Effector memory CD8-positive, alpha-beta T cell (primary cell): ENCODE measurements at regions not wholly inside any gene's neighbourhood (a gene's known extent, or its start where the extent isn't known, plus 50 kb on each side); places are given as distances from the start of the nearest gene placed in this dataset.
A peak's percentile ranks its signal among the peaks of the same experiment; 100 is the strongest.
"Not testable (repeated sequence)": the region's sequence is repeated elsewhere in the genome, so short reads cannot be mapped to it uniquely, and the experiment has no call there.

Source experiments
- ATAC-seq: fragments of 150-1000 bp; cut with Tn5 transposase; replicated peaks from 2 replicates; pipeline ENCODE4 v1.10.0; 2021; ENCODE audit warnings: mild to moderate bottlenecking, moderate library complexity
- DNase-seq, 3 experiments: peaks; one replicate each; pipeline ENCODE4 v3.0.0; 2021
- H3K27ac Mint-ChIP-seq, 2 donors: one replicate each; pipeline ENCODE4 v1.8.0; 2022; ENCODE audit warnings: mild to moderate bottlenecking in 2 of 2, mixed read lengths in 2 of 2, moderate library complexity in 2 of 2
- H3K27me3 Mint-ChIP-seq, 2 donors: one replicate each; pipeline ENCODE4 v1.8.0; 2022; ENCODE audit warnings: mixed read lengths in 2 of 2
- H3K36me3 Mint-ChIP-seq: one replicate; pipeline ENCODE4 v1.8.0; 2022; ENCODE audit warnings: mild to moderate bottlenecking, moderate library complexity, mixed read lengths; ENCODE audit not compliant: insufficient read depth
- H3K4me1 Mint-ChIP-seq, 2 donors: one replicate each; pipeline ENCODE4 v1.8.0; 2022; ENCODE audit warnings: low read depth in 2 of 2, mixed read lengths in 2 of 2
- H3K4me3 Mint-ChIP-seq, 2 donors: one replicate each; pipeline ENCODE4 v1.8.0; 2022; ENCODE audit warnings: mild to moderate bottlenecking in 2 of 2, mixed read lengths in 2 of 2, moderate library complexity in 2 of 2
- H3K9me3 Mint-ChIP-seq, 2 donors: one replicate each; pipeline ENCODE4 v1.8.0; 2022; ENCODE audit warnings: mixed read lengths in 2 of 2

- H3K27ac Mint-ChIP-seq = no peak overlapping the region
- peaks cover 19% of the 10 kb centered on the region in 2 donors for H3K27me3 Mint-ChIP-seq
- H3K36me3 Mint-ChIP-seq = no peaks in the 10 kb centered on the region
- no peak for ATAC-seq
- no peaks in the 10 kb centered on the region for H3K9me3 Mint-ChIP-seq
- H3K4me1 Mint-ChIP-seq = no peaks in the 10 kb centered on the region
- H3K4me3 Mint-ChIP-seq = no peak overlapping the region
- DNase-seq = no peak
These were observed 102.8 kb upstream of the ZNF648 start for GRCh38 chr1:182164273-182164672.

- H3K9me3 Mint-ChIP-seq = no peaks in the 10 kb centered on the region
- DNase-seq (no peak), ATAC-seq (no peak)
- H3K27ac Mint-ChIP-seq = no peak overlapping the region
- no peaks in the 10 kb centered on the region for H3K36me3 Mint-ChIP-seq
- H3K4me1 Mint-ChIP-seq = no peaks in the 10 kb centered on the region
- H3K27me3 Mint-ChIP-seq = peaks cover 15 to 19% of the 10 kb centered on the region in 2 donors
- no peak overlapping the region for H3K4me3 Mint-ChIP-seq
These were observed 102.3 kb upstream of the ZNF648 start for GRCh38 chr1:182163821-182164223.

- H3K4me3 Mint-ChIP-seq = no peak overlapping the region
- no peak for ATAC-seq
- H3K9me3 Mint-ChIP-seq = no peaks in the 10 kb centered on the region
- no peak overlapping the region for H3K27ac Mint-ChIP-seq
- no peaks in the 10 kb centered on the region for H3K36me3 Mint-ChIP-seq
- DNase-seq = no peak
- peaks cover 13 to 17% of the 10 kb centered on the region in 2 donors for H3K27me3 Mint-ChIP-seq
- no peaks in the 10 kb centered on the region for H3K4me1 Mint-ChIP-seq
These were observed 97.9 kb upstream of the ZNF648 start for GRCh38 chr1:182159443-182159842.

- Mint-ChIP-seq H3K27ac (no peak overlapping the region), H3K4me1 (no peaks in the 10 kb centered on the region), H3K27me3 (peaks cover 0 to 5% of the 10 kb centered on the region in 2 donors), H3K4me3 (no peak overlapping the region), H3K36me3 (no peaks in the 10 kb centered on the region), H3K9me3 (no peaks in the 10 kb centered on the region)
- ATAC-seq (no peak), DNase-seq (no peak)
These were observed 95.7 kb upstream of the ZNF648 start for GRCh38 chr1:182157187-182157586.

- H3K27me3 Mint-ChIP-seq, DNase-seq, H3K36me3 Mint-ChIP-seq, H3K4me3 Mint-ChIP-seq, H3K27ac Mint-ChIP-seq, H3K9me3 Mint-ChIP-seq, H3K4me1 Mint-ChIP-seq, ATAC-seq: not testable (repeated sequence)
These were observed 92.9 kb upstream of the ZNF648 start for GRCh38 chr1:182154425-182154824.

GRCh38 chr1:182149411-182149965 lies 88.0 kb upstream of the ZNF648 start:
- DNase-seq (no peak), ATAC-seq (peak; percentile 40)
- Mint-ChIP-seq H3K27me3 (no peaks in the 10 kb centered on the region), H3K4me3 (no peak overlapping the region), H3K4me1 (peaks cover 0 to 2% of the 10 kb centered on the region in 2 donors), H3K27ac (peak overlapping the region; percentile 3 to 26), H3K36me3 (no peaks in the 10 kb centered on the region), H3K9me3 (no peaks in the 10 kb centered on the region)

- Mint-ChIP-seq H3K4me1 (peaks cover 0 to 8% of the 10 kb centered on the region in 2 donors), H3K4me3 (no peak overlapping the region), H3K9me3 (no peaks in the 10 kb centered on the region), H3K36me3 (peaks cover 5% of the 10 kb centered on the region), H3K27ac (no peak overlapping the region), H3K27me3 (peaks cover 1 to 3% of the 10 kb centered on the region in 2 donors)
- no peak for ATAC-seq
- no peak for DNase-seq
These were observed 86.4 kb upstream of the ZNF648 start for GRCh38 chr1:182147951-182148350.

GRCh38 chr1:182147136-182147820 lies 85.8 kb upstream of the ZNF648 start:
- H3K4me3 Mint-ChIP-seq = no peak overlapping the region
- no peak overlapping the region for H3K27ac Mint-ChIP-seq
- no peaks in the 10 kb centered on the region for H3K9me3 Mint-ChIP-seq
- ATAC-seq (no peak), DNase-seq (no peak)
- H3K27me3 Mint-ChIP-seq = peaks cover 8 to 10% of the 10 kb centered on the region in 2 donors
- peaks cover 0 to 9% of the 10 kb centered on the region in 2 donors for H3K4me1 Mint-ChIP-seq
- H3K36me3 Mint-ChIP-seq = peaks cover 7% of the 10 kb centered on the region

GRCh38 chr1:182146286-182146685 lies 84.8 kb upstream of the ZNF648 start:
- DNase-seq (no peak), ATAC-seq (no peak)
- H3K27me3 Mint-ChIP-seq = peaks cover 11% of the 10 kb centered on the region in 2 donors
- peaks cover 0 to 9% of the 10 kb centered on the region in 2 donors for H3K4me1 Mint-ChIP-seq
- H3K9me3 Mint-ChIP-seq = no peaks in the 10 kb centered on the region
- H3K27ac Mint-ChIP-seq = no peak overlapping the region
- H3K4me3 Mint-ChIP-seq = no peak overlapping the region
- peaks cover 7% of the 10 kb centered on the region for H3K36me3 Mint-ChIP-seq

- H3K4me3 Mint-ChIP-seq = no peak overlapping the region
- no peak for DNase-seq
- H3K27me3 Mint-ChIP-seq = peaks cover 17 to 19% of the 10 kb centered on the region in 2 donors
- ATAC-seq = no peak
- H3K27ac Mint-ChIP-seq = no peak overlapping the region
- no peaks in the 10 kb centered on the region for H3K9me3 Mint-ChIP-seq
- H3K36me3 Mint-ChIP-seq = peaks cover 7% of the 10 kb centered on the region
- peaks cover 0 to 9% of the 10 kb centered on the region in 2 donors for H3K4me1 Mint-ChIP-seq
These were observed 83.9 kb upstream of the ZNF648 start for GRCh38 chr1:182145441-182145840.

- ATAC-seq (no peak), DNase-seq (no peak)
- H3K4me1 Mint-ChIP-seq = peaks cover 0 to 9% of the 10 kb centered on the region in 2 donors
- peaks cover 7% of the 10 kb centered on the region for H3K36me3 Mint-ChIP-seq
- H3K27me3 Mint-ChIP-seq = peaks cover 21 to 22% of the 10 kb centered on the region in 2 donors
- no peak overlapping the region for H3K4me3 Mint-ChIP-seq
- no peak overlapping the region for H3K27ac Mint-ChIP-seq
- H3K9me3 Mint-ChIP-seq = no peaks in the 10 kb centered on the region
These were observed 83.1 kb upstream of the ZNF648 start for GRCh38 chr1:182144646-182145030.

- peaks cover 21 to 22% of the 10 kb centered on the region in 2 donors for H3K27me3 Mint-ChIP-seq
These were observed 82.5 kb upstream of the ZNF648 start for GRCh38 chr1:182143825-182144645.

GRCh38 chr1:182143154-182143657 lies 81.7 kb upstream of the ZNF648 start:
- H3K4me1 Mint-ChIP-seq = peaks cover 0 to 9% of the 10 kb centered on the region in 2 donors
- ATAC-seq (peak; percentile 87), DNase-seq (peak; percentile 83 to 88 (median 86))
- no peak overlapping the region for H3K27ac Mint-ChIP-seq
- H3K27me3 Mint-ChIP-seq = peaks cover 21 to 22% of the 10 kb centered on the region in 2 donors
- H3K4me3 Mint-ChIP-seq = no peak overlapping the region
- peaks cover 7% of the 10 kb centered on the region for H3K36me3 Mint-ChIP-seq
- no peaks in the 10 kb centered on the region for H3K9me3 Mint-ChIP-seq

More at GRCh38 chr1:182143825-182144645, 82.5 kb upstream of the ZNF648 start:
- Mint-ChIP-seq H3K36me3 (peaks cover 7% of the 10 kb centered on the region), H3K27ac (no peak overlapping the region), H3K4me1 (peaks cover 0 to 9% of the 10 kb centered on the region in 2 donors), H3K4me3 (no peak overlapping the region), H3K9me3 (no peaks in the 10 kb centered on the region)
- no peak for ATAC-seq
- DNase-seq = no peak
